ENCODE measurements at regions not wholly inside any gene's neighbourhood (a gene's known extent, or its start where the extent isn't known, plus 50 kb on each side); places are given as distances from the start of the nearest gene placed in this dataset.

GRCh38 chr17:77615703-77616253, 342.7 kb upstream of the TNRC6C start:
- no peak overlapping the region for H3K9ac ChIP-seq
- H3K27ac ChIP-seq: no peak overlapping the region
- no peaks in the 10 kb centered on the region for H3K79me2 ChIP-seq (ENCODE audit: insufficient read depth, low read depth)
- H3K4me1 ChIP-seq (ENCODE audit: low read depth, poor library complexity, severe bottlenecking): no peaks in the 10 kb centered on the region
- H3K4me3 ChIP-seq (IDR thresholded peaks at IDR 0.05; ENCODE audit: insufficient read depth, low read depth, low read length): no peak overlapping the region
- H3K36me3 ChIP-seq (ENCODE audit: insufficient read depth): no peaks in the 10 kb centered on the region
- H4K20me1 ChIP-seq (ENCODE audit: insufficient read depth): no peaks in the 10 kb centered on the region
- no peak for TF ChIP-seq CTCF (conservative IDR thresholded peaks at IDR 0.05; ENCODE audit: low read depth, low read length)
- H2AFZ ChIP-seq (ENCODE audit: low read depth): no peak overlapping the region
- no peaks in the 10 kb centered on the region; the same call in 1 of the 2 replicates for H3K27me3 ChIP-seq (ENCODE audit: insufficient read depth, low read depth)
- no peak overlapping the region for H3K4me2 ChIP-seq

GRCh38 chr17:77616254-77616731, 342.2 kb upstream of the TNRC6C start:
- no peaks in the 10 kb centered on the region for H4K20me1 ChIP-seq (ENCODE audit: insufficient read depth)
- H3K4me3 ChIP-seq (IDR thresholded peaks at IDR 0.05; ENCODE audit: insufficient read depth, low read depth, low read length): no peak overlapping the region
- no peaks in the 10 kb centered on the region; the same call in 1 of the 2 replicates for H3K27me3 ChIP-seq (ENCODE audit: insufficient read depth, low read depth)
- H3K4me2 ChIP-seq: no peak overlapping the region
- no peak overlapping the region for H3K9ac ChIP-seq
- TF ChIP-seq CTCF (conservative IDR thresholded peaks at IDR 0.05; ENCODE audit: low read depth, low read length): no peak
- no peaks in the 10 kb centered on the region for H3K4me1 ChIP-seq (ENCODE audit: low read depth, poor library complexity, severe bottlenecking)
- no peak overlapping the region for H2AFZ ChIP-seq (ENCODE audit: low read depth)
- no peaks in the 10 kb centered on the region for H3K36me3 ChIP-seq (ENCODE audit: insufficient read depth)
- H3K27ac ChIP-seq: no peak overlapping the region
- no peaks in the 10 kb centered on the region for H3K79me2 ChIP-seq (ENCODE audit: insufficient read depth, low read depth)

GRCh38 chr17:77617516-77617915, 341.0 kb upstream of the TNRC6C start:
- no peaks in the 10 kb centered on the region for H3K79me2 ChIP-seq (ENCODE audit: insufficient read depth, low read depth)

GRCh38 chr17:77618173-77618572, 340.3 kb upstream of the TNRC6C start:
- Histone ChIP-seq H3K27ac (no peak overlapping the region), H2AFZ (ENCODE audit: low read depth) (no peak overlapping the region), H4K20me1 (ENCODE audit: insufficient read depth) (no peaks in the 10 kb centered on the region), H3K79me2 (ENCODE audit: insufficient read depth, low read depth) (no peaks in the 10 kb centered on the region), H3K4me1 (ENCODE audit: low read depth, poor library complexity, severe bottlenecking) (no peaks in the 10 kb centered on the region), H3K4me3 (IDR thresholded peaks at IDR 0.05; ENCODE audit: insufficient read depth, low read depth, low read length) (no peak overlapping the region), H3K36me3 (ENCODE audit: insufficient read depth) (no peaks in the 10 kb centered on the region), H3K9ac (no peak overlapping the region), H3K4me2 (no peak overlapping the region), H3K27me3 (ENCODE audit: insufficient read depth, low read depth) (no peaks in the 10 kb centered on the region; the same call in 1 of the 2 replicates)
- TF ChIP-seq CTCF (conservative IDR thresholded peaks at IDR 0.05; ENCODE audit: low read depth, low read length): no peak

More at GRCh38 chr17:77617516-77617915, 341.0 kb upstream of the TNRC6C start:
- H3K4me3 ChIP-seq (IDR thresholded peaks at IDR 0.05; ENCODE audit: insufficient read depth, low read depth, low read length): no peak overlapping the region
- no peaks in the 10 kb centered on the region; the same call in 1 of the 2 replicates for H3K27me3 ChIP-seq (ENCODE audit: insufficient read depth, low read depth)
- no peaks in the 10 kb centered on the region for H3K4me1 ChIP-seq (ENCODE audit: low read depth, poor library complexity, severe bottlenecking)
- TF ChIP-seq CTCF (conservative IDR thresholded peaks at IDR 0.05; ENCODE audit: low read depth, low read length): no peak
- H3K36me3 ChIP-seq (ENCODE audit: insufficient read depth): no peaks in the 10 kb centered on the region
- no peak overlapping the region for H3K9ac ChIP-seq
- H2AFZ ChIP-seq (ENCODE audit: low read depth): no peak overlapping the region
- no peak overlapping the region for H3K27ac ChIP-seq
- H4K20me1 ChIP-seq (ENCODE audit: insufficient read depth): no peaks in the 10 kb centered on the region
- no peak overlapping the region for H3K4me2 ChIP-seq
